C1 segment of cervical spinal cord (tissue), 14 donors: ENCODE measurements at regions not wholly inside any gene's neighbourhood (a gene's known extent, or its start where the extent isn't known, plus 50 kb on each side); places are given as distances from the start of the nearest gene placed in this dataset.

Experiments
- DNase-seq, 14 donors: peaks; one replicate each; lab custom pipeline; 2025; lab: John Stamatoyannopoulos, UW

DNA sequence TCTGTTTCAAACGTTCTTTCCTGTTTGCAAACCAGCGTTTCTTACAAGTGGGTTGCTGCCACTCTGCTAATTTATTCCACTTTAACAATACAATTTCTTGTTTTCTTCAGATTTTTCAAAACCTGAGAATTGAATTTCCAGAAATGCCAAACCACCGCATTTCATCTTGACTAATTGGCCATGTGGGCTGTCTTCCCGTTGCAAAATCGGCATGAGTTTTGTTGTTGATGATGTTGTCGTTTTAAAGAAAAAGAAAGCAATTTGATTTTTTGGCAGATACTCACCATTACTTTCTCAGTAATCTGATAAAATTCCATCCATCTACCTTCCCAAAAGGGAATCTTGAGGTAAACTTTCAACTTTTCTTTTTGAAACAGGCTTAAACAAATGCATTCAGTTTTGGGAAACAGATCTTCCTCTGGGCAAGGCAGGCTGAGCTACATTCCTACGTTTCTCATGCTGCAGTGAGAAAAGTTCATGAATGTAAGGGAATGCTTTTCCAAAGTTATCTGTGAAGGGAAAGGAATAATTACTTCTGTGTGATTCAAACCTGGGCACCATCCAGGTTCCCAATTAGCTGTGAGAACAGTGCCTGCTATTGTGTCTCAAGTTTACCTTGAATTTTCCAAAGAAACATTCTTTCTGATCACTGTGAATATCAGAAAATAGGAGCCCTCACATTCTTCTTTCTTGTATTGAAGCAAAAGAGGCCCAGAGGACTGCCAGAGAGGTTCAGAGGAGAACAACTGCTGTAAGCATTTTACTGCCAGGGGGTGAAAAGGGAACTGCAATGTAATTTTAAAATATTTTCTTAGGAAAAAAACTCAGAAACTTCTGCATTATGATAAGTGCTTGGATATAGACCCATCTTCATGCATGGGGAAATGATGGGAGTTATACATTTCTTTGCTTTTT, 100.7 kb upstream of the TUT7 start:
- no peak for DNase-seq

DNA sequence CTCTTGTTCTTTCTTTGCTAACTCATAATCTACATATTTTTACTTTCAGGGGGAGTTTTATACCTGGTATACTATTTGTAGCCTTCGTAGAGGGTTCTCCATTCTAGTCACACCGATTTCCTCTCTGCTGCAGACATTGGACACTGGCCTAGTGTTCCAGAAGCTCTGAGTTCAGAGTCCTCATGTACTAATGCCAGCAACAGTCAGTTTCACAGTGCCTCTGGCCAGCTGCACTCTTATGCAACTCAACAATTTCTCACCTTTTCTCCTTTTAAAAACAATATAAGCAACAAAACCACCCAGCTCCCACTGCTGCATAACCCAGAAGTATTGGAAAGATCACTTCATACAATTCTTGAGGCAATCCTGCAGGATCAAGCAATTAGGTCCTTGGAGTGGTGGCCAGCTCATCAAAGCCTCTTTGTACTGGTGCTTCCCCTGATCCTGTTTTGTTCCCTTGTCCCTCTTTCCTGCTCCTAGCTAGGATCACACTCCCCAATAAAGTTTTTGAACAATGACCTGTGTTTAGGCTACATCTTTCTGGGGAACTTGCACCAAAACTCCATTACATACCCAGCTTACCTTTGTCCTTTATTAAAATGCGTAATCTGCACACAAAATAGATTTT, 98.1 kb upstream of the TUT7 start:
- DNase-seq = no peak

DNA sequence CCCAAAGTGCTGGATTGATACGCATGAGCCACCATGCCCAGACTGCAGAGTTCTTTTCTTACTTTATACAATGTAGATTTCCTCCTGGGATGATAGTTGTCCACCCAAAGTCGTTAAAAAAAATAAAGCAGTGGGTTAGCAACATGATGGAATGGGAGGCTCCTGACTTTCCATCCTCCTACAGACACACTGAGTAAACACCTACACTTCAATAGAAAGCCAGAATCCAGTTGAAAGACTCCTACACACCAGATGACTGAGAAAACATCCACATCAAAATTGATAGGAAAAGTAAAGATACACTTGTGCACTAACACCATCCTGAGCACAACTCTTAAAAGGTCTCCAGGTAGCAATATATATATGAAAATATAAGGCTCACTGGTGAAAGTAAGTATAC, 95.0 kb upstream of the TUT7 start:
- no peak for DNase-seq

DNA sequence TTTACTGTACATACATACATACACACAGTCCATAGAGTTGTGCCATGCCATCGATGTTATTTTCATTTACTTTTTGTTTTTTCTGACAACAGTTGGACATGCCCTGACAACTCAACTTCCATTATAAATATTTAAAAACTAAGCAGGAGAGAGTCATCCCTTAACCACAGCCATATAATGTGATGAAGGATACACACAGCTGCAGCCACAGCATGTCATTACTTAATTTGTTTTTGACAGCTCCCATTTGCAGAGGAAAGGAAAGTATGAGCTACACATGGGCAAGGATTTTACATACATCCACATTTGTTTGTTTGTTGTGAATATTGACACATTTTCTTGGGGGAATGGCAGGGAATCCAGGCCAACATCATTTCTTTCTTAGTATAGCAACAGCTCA, 91.5 kb upstream of the TUT7 start:
- DNase-seq = no peak

DNA sequence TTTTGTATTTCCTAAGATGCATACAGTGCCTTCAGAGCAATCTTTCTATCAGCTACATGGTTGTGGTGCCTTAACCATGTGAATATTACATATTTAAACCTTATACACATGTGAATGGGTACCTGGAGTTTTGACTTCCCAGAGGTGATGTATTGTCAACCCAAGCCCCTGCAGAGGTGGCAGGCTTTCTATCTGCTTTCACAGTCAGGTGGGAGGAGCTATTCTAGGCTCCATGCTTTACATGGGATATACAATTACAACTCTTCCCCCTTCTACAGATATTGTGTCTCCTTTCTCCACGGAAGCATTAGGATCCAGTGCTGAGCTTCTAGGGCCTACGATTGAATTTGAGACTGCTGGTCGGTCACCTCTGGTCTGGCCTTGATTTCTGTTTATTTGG, 89.8 kb upstream of the TUT7 start:
- no peak for DNase-seq

DNA sequence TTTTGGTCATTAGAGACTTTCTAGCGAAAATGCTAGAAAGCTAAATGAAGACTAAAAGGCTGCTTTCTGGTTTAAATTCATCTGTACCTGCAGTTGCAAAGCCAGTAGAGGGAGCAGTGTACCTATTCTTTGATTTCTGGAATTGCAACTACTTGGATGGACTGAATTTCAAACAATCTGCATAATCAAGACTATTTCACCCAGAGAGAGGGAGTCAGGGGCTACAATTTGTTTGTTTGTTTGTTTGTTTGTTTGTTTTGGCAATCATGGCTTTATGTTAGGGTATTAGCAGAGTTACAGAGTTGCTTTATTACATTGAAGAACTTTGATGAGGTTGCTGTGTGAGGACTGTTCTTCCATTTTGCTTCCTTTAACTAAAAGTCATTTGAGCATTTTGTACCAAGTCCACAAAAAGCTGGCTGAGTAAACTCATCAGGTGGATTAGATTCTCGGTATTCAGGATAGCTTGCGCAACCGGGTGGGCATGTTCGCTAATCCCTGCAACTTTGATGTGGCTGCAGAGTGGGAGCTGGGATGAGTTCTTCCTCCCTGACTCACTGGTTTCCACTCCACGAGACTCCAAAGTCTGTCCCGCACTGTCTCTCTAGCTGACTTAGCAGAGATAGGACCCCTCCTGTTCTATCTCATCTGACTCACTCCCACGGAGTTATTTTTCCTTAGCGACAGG, 80.0 kb upstream of the TUT7 start:
- peak in 1 of 14 donors; percentile 0 for DNase-seq

DNA sequence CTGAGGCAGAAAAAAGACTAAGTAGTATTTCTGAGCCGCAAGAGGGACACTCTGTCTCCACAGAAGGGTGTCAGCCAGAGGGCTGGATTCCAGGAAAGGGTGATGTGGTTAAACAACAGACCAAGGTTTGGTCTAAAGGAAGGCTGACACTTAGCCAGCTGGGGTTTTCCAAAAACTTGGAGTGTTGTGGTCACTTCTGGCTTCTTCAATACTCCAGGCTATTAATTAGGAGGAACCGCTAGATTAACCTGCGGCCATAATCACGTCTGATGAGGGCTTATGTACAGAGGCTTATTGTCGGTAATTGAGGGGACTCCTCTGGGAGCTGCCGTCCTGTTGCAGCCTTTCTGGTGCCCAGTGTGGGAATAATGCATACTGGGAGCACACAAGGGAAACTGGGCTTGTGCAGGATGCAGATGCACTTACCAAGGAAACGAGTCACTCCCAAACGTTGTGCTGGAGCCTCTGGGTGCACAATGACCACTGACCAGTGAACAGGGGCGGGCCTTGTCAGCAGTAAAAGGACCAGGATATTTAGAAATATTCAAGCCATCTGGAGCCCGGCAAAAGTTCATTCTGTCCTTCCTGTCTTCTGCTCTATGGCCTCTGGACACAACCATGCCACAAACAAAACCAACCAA, 70.2 kb upstream of the TUT7 start:
- no peak for DNase-seq

DNA sequence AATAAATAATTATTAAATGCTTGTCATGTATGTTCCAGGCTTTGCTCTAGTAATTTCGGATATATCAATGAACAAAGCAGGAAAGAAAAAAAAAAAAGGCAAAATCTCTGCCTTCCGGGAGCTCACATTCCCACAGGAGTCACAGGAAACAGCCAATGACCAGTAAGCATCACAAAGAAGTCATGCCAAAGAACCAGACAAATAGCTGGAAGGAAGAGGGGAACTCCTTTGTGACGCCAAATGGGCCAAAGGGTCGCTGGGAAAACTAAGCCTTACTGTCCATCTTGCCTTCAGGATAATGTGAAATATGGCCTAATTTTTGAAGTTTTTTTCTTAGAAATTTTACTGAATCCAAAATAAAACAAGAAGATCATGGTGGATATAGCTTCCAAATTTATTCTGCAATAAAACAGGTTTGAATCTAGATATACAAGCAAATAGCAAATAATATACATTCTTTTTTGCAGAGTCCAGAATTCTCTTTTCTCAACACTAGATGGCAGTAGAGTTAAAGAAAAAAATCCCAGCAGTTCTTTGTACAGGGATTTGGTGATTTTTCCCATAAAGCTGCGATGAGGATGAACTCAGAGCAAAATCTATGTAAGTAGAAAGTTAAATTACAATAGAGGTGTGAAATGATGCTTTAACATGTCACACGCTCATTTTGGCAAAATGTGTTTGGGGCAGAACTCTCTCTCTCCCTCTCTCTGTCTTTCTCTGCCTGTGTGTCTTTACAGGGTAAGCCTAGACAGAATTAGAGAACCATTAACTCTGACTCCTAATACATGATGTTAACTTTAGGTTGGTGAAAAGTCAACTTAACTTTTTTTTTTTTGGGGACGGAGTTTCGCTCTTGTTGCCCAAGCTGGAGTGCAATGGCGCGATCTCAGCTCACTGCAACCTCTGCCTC, 60.0 kb upstream of the TUT7 start:
- DNase-seq = peak in 1 of 14 donors; percentile 12

DNA sequence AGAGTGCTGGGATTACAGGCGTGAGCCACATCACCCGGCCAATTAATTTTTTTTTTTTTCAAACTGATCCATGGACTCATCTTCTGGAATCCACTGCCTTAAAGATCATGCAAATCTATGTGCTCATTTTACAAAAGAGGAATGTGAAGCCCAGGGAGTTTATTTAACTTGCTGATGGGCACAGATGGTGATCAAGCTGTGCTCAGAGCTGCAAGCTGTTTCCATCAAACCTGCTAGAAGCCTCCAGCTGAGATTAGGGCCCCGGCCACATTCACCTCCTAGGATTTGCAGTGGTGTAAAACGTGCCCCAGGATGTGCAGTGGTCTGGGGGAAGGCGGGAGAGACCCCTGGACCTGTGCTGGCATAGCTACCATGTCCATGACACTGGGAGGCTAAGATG, 56.1 kb upstream of the TUT7 start:
- DNase-seq = peak in 2 of 14 donors; percentile 9 to 81

DNA sequence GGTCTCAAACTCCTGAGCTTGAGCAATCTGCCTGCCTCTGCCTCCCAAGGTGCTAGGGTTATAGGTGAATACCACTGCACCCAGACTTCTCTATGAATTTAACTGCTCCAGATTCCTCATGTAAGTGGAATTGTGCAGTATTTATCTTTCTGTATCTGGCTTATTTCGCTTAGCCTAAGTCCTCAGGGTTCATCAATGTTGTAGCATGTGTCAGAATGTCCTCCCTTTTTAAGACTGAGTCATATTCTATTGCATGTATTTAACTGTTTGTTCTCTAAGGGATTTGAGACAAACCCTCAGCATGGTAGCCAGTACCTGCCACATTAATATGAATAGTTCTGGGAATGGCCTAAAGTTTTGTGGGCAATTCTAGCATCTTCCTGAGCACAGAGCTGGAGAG, 53.9 kb upstream of the TUT7 start:
- no peak for DNase-seq

DNA sequence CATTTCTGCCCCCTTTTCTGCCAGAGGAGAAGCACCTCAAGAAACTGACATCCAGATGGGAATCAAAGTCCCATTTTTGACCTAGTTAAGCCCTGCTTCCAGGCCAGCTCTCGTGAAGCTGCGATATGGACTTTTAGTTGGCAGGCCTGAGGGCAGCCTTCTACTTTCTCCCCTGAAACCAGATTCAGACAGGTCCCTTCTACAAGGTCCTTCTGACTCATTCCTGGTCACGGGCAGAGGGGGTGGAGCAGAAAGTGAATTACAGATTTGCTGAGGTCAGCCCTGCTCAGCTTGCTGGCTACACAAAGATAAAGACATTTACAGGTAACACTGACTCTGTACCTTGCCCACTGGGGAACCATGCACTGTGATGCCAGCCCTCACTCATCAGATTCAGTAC, 52.8 kb upstream of the TUT7 start:
- no peak for DNase-seq

DNA sequence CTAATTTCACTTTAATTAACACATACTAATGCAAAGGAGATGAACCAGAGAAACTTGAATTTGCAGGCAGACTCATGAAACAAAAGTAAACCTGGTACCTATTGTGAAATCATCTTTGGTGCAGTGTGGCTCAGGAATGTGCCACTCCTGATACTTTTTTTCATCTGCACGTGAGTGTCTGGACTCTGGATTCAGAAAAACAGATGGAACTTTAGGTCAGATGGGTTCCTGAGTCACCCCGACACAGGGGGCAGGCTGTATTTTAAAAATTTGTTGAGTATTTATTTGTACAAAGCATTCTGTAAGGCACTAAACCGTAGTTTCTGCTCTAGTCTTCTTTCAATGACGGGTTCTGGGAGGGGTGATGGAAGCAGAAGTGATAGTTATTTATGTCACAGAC, 52.2 kb upstream of the TUT7 start:
- DNase-seq = no peak

DNA sequence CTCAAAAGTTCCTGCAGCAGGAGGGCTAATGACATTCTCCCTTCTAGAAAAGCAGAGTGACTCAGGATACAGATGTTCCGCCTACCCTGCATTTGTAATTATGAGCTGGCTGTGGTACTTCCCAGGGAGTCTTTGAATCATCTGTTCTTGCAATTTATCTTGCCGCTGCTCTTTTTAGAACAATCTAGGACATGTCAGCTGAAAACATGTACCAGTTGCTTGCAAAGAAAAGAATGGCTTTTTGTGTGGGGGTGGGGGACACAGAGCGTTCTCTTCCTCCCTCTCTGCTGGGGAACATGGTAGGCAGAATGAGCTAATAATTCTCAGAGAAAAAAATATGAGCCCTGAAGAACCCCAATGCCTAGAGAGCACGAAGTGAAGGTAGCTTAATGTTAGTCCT, 51.7 kb upstream of the TUT7 start:
- no peak for DNase-seq

DNA sequence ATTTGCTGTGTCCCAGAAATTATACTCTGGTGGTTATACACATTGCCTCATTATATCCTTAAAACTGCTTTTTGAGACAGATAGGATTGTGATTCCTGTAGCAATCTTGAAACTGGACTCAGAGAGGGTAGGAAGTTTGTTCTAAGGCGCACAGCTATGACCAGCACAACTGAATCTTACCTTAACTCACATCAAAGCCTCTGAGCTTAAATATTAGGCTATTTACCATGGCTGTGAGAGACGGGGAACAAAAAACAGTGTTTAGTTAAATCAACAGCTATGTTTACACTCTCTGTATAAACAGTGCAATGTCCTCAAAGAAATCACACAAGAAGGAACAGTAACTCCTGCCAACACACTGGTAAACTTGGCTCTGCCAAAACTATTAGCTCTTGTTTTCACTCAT, 50.9 kb upstream of the TUT7 start:
- DNase-seq = no peak
